ENCODE measurements at regions not wholly inside any gene's neighbourhood (a gene's known extent, or its start where the extent isn't known, plus 50 kb on each side); places are given as distances from the start of the nearest gene placed in this dataset.

GRCh38 chr3:194976874-194977273, 291.2 kb downstream of the FAM43A start:
- BruUV-seq (replicated peaks): no TSS peak
- peaks cover 83% of the 10 kb centered on the region for H3K27me3 Mint-ChIP-seq (ENCODE audit: unreplicated experiment)
- no peaks in the 10 kb centered on the region for H3K36me3 Mint-ChIP-seq (ENCODE audit: insufficient read depth, unreplicated experiment)
- intact Hi-C loops (cut with micrococcal nuclease; ENCODE audit: unreplicated experiment): no loop called here
- no peaks in the 10 kb centered on the region for H3K4me1 Mint-ChIP-seq (ENCODE audit: low read depth, unreplicated experiment)
- H3K4me3 Mint-ChIP-seq (ENCODE audit: low read depth, unreplicated experiment): no peak overlapping the region
- CTCF ChIA-PET: no interaction called here
- no peak overlapping the region for H3K27ac Mint-ChIP-seq (ENCODE audit: unreplicated experiment)
- no peak for DNase-seq
- no peaks in the 10 kb centered on the region for H3K9me3 Mint-ChIP-seq (ENCODE audit: low read depth, unreplicated experiment)
- TF ChIP-seq CTCF (IDR thresholded peaks at IDR 0.05; ENCODE audit: unreplicated experiment): no peak

DNA sequence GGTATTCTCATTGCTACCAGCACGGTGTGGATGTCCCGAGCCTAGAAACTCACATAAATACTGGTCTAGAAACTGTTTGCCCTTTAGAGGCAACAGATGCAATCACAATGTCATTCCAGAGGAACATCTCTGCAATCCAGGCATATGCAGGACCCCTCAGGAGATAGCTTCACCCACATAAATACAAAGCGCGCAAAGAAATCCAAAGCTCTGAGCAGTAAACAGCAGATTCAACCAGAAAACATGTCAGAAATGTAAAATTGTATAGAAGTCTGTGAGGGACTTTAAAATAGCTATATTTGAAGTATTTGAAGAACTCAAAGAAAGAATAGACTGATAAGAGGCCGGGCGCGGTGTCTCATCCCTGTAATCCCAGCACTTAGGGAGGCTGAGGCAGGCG, 291.7 kb downstream of the FAM43A start:
- Mint-ChIP-seq H3K4me1 (ENCODE audit: low read depth, unreplicated experiment) (no peaks in the 10 kb centered on the region), H3K4me3 (ENCODE audit: low read depth, unreplicated experiment) (no peak overlapping the region), H3K36me3 (ENCODE audit: insufficient read depth, unreplicated experiment) (no peaks in the 10 kb centered on the region), H3K27ac (ENCODE audit: unreplicated experiment) (no peak overlapping the region), H3K9me3 (ENCODE audit: low read depth, unreplicated experiment) (no peaks in the 10 kb centered on the region), H3K27me3 (ENCODE audit: unreplicated experiment) (peaks cover 83% of the 10 kb centered on the region)
- intact Hi-C loops (cut with micrococcal nuclease; ENCODE audit: unreplicated experiment): no loop called here
- BruUV-seq (replicated peaks): no TSS peak
- CTCF ChIA-PET: no interaction called here
- no peak for DNase-seq
- TF ChIP-seq CTCF (IDR thresholded peaks at IDR 0.05; ENCODE audit: unreplicated experiment): no peak

GRCh38 chr3:194979173-194979572, 291.8 kb downstream of the XXYLT1 start:
- CTCF ChIA-PET: interaction anchor here (0.6 kb wide), 1 partner anchor 63 kb away, joined by 5 read pairs; no protein-coding TSS in a partner anchor
- Mint-ChIP-seq H3K4me3 (ENCODE audit: low read depth, unreplicated experiment) (no peak overlapping the region), H3K27me3 (ENCODE audit: unreplicated experiment) (peaks cover 83% of the 10 kb centered on the region), H3K4me1 (ENCODE audit: low read depth, unreplicated experiment) (no peaks in the 10 kb centered on the region), H3K9me3 (ENCODE audit: low read depth, unreplicated experiment) (no peaks in the 10 kb centered on the region), H3K27ac (ENCODE audit: unreplicated experiment) (no peak overlapping the region), H3K36me3 (ENCODE audit: insufficient read depth, unreplicated experiment) (no peaks in the 10 kb centered on the region)
- intact Hi-C loops (cut with micrococcal nuclease; ENCODE audit: unreplicated experiment): no loop called here
- no TSS peak for BruUV-seq (replicated peaks)
- DNase-seq: no peak
- no peak for TF ChIP-seq CTCF (IDR thresholded peaks at IDR 0.05; ENCODE audit: unreplicated experiment)

DNA sequence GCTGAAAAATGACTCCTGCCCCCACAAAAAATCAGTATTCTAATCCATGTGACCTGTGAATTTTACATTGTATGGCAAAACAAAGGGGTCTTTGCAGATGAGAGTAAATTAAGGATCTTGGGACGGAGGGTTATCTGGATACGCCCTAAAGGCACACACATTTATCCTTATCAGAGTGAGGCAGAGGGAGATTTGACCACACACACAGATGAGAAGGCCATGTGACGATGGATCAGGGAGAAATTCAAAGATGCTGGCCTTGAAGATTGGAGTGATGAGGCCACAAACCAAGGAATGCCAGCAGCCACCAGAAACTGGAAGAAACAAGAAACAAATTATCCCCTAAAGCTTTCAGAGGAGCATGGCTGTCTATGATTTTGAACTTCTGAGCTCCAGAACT, 288.5 kb downstream of the XXYLT1 start:
- CTCF ChIA-PET: no interaction called here
- no peak for TF ChIP-seq CTCF (IDR thresholded peaks at IDR 0.05; ENCODE audit: unreplicated experiment)
- no peak for DNase-seq
- BruUV-seq (replicated peaks): no TSS peak
- no peak overlapping the region for H3K27ac Mint-ChIP-seq (ENCODE audit: unreplicated experiment)
- H3K4me3 Mint-ChIP-seq (ENCODE audit: low read depth, unreplicated experiment): no peak overlapping the region
- H3K4me1 Mint-ChIP-seq (ENCODE audit: low read depth, unreplicated experiment): peaks cover 21% of the 10 kb centered on the region
- H3K9me3 Mint-ChIP-seq (ENCODE audit: low read depth, unreplicated experiment): no peaks in the 10 kb centered on the region
- intact Hi-C loops (cut with micrococcal nuclease; ENCODE audit: unreplicated experiment): no loop called here
- no peaks in the 10 kb centered on the region for H3K36me3 Mint-ChIP-seq (ENCODE audit: insufficient read depth, unreplicated experiment)
- peaks cover 64% of the 10 kb centered on the region for H3K27me3 Mint-ChIP-seq (ENCODE audit: unreplicated experiment)

DNA sequence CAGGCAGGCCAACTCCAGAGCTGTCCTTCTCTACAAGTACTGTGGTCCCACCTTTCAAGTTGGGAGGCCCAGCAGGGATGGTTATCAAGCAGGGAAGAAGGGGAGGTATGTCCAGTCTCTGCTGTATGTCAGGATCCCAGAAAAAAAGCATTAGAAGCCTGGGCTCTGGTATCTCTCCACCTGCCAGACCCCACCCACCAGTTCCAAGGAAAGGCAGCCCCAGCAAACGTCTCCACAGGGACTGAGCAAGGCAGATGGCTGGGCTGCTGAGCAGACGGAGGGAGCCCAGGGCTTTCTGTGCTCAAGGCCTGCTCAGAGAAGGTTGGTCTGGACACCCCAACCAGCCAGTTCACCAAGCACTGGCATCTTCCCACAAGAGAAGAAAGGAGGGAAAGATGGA, 287.8 kb downstream of the XXYLT1 start:
- peaks cover 21% of the 10 kb centered on the region for H3K4me1 Mint-ChIP-seq (ENCODE audit: low read depth, unreplicated experiment)
- H3K9me3 Mint-ChIP-seq (ENCODE audit: low read depth, unreplicated experiment): no peaks in the 10 kb centered on the region
- no peak overlapping the region for H3K27ac Mint-ChIP-seq (ENCODE audit: unreplicated experiment)
- no peak for TF ChIP-seq CTCF (IDR thresholded peaks at IDR 0.05; ENCODE audit: unreplicated experiment)
- no peak overlapping the region for H3K4me3 Mint-ChIP-seq (ENCODE audit: low read depth, unreplicated experiment)
- intact Hi-C loops (cut with micrococcal nuclease; ENCODE audit: unreplicated experiment): no loop called here
- DNase-seq: no peak
- CTCF ChIA-PET: no interaction called here
- H3K27me3 Mint-ChIP-seq (ENCODE audit: unreplicated experiment): peaks cover 57% of the 10 kb centered on the region
- no TSS peak for BruUV-seq (replicated peaks)
- no peaks in the 10 kb centered on the region for H3K36me3 Mint-ChIP-seq (ENCODE audit: insufficient read depth, unreplicated experiment)
